IMR-90 (cell line): ENCODE measurements at regions not wholly inside any gene's neighbourhood (a gene's known extent, or its start where the extent isn't known, plus 50 kb on each side); places are given as distances from the start of the nearest gene placed in this dataset.

ENCODE experiments used
- ATAC-seq: fragments of 200-7000 bp; cut with Tn5 transposase; 2 replicates; pipeline ENCODE4 v1.9.1; 2020; ENCODE audit warnings: low read depth, mild to moderate bottlenecking, moderate library complexity
- BruUV-seq: library from RNA; stranded (reverse); fragments of 400-500 nt; replicated peaks from 2 replicates; lab custom pipeline; 2021; lab: Mats Ljungman, UMichigan
- CTCF ChIA-PET: fragments of 300-600 bp; formaldehyde crosslinking; extraction: SDS; loops from one replicate; lab custom pipeline; 2021; ENCODE audit warnings: antibody characterized with exemption; lab: Yijun Ruan, JAX
- POLR2A ChIA-PET: fragments of 300-600 bp; sonication (Branson Sonifier 250); formaldehyde crosslinking; loops from one replicate; lab custom pipeline; 2022; ENCODE audit warnings: antibody characterized with exemption; ENCODE audit not compliant: unreplicated experiment; lab: Charles Lee
- DNase-seq: peaks from one replicate; pipeline ENCODE4 v3.0.0; 2013
- H2AFZ ChIP-seq: replicated peaks from 2 replicates; pipeline ENCODE3; 2013; ENCODE audit warnings: low read length, mild to moderate bottlenecking; ENCODE audit not compliant: poor library complexity
- H2AK5ac ChIP-seq: 2 replicates; pipeline ENCODE4 v1.6.1; 2013; ENCODE audit warnings: low read depth, low read length, inconsistent platforms
- H2AK9ac ChIP-seq: replicated peaks from 2 replicates; pipeline ENCODE3; 2013; ENCODE audit warnings: mild to moderate bottlenecking, low read depth, low read length, moderate library complexity; ENCODE audit not compliant: poor library complexity
- H2BK120ac ChIP-seq: 2 replicates; pipeline ENCODE4 v1.6.1; 2013; ENCODE audit warnings: low read depth, low read length, inconsistent platforms
- H2BK15ac ChIP-seq: 3 replicates; pipeline ENCODE4 v1.6.1; 2013; ENCODE audit warnings: low read depth, low read length, inconsistent platforms
- H2BK20ac ChIP-seq: 2 replicates; pipeline ENCODE4 v1.6.1; 2013; ENCODE audit warnings: low read depth, mild to moderate bottlenecking, inconsistent platforms, low read length, moderate library complexity
- H2BK5ac ChIP-seq: 2 replicates; pipeline ENCODE4 v1.6.1; 2013; ENCODE audit warnings: mild to moderate bottlenecking, low read depth, low read length, inconsistent platforms; ENCODE audit not compliant: poor library complexity, severe bottlenecking
- H3K14ac ChIP-seq: replicated peaks from 2 replicates; pipeline ENCODE4 v1.6.1; 2013; ENCODE audit warnings: low read depth, low read length, inconsistent platforms
- H3K18ac ChIP-seq: 2 replicates; pipeline ENCODE4 v1.6.1; 2013; ENCODE audit warnings: low read depth, low read length, control low read depth
- H3K23ac ChIP-seq: 2 replicates; pipeline ENCODE4 v1.6.1; 2013; ENCODE audit warnings: low read depth, low read length, inconsistent platforms
- H3K27ac ChIP-seq: 2 replicates; pipeline ENCODE4 v1.5.1; 2013; ENCODE audit warnings: mild to moderate bottlenecking, control low read depth, low read length; ENCODE audit not compliant: insufficient read depth
- H3K27me3 ChIP-seq: 2 replicates; pipeline ENCODE4 v1.6.1; 2013; ENCODE audit warnings: low read length; ENCODE audit not compliant: control insufficient read depth, insufficient read depth
- H3K36me3 ChIP-seq: 2 replicates; pipeline ENCODE4 v1.6.1; 2013; ENCODE audit warnings: low read length, mixed read lengths; ENCODE audit not compliant: control insufficient read depth, insufficient read depth
- H3K4ac ChIP-seq: 2 replicates; pipeline ENCODE4 v1.6.1; 2013; ENCODE audit warnings: low read depth, low read length, inconsistent platforms
- H3K4me1 ChIP-seq: 2 replicates; pipeline ENCODE4 v1.6.1; 2013; ENCODE audit warnings: low read length, mixed read lengths; ENCODE audit not compliant: control insufficient read depth, insufficient read depth
- H3K4me2 ChIP-seq: 2 replicates; pipeline ENCODE4 v1.6.1; 2013; ENCODE audit warnings: low read depth, mild to moderate bottlenecking, control low read depth, low read length, moderate library complexity
- H3K4me3 ChIP-seq: 2 replicates; pipeline ENCODE4 v1.5.1; 2013; ENCODE audit warnings: low read depth, mild to moderate bottlenecking, control low read depth, low read length, moderate library complexity; ENCODE audit not compliant: insufficient read depth
- H3K56ac ChIP-seq: 2 replicates; pipeline ENCODE4 v1.6.1; 2013; ENCODE audit warnings: low read length, inconsistent platforms; ENCODE audit not compliant: insufficient read depth; ENCODE audit errors: extremely low read depth
- H3K79me1 ChIP-seq, 2 experiments: 2 replicates each; pipeline ENCODE4 v1.6.1; 2013; ENCODE audit warnings: low read length in 2 of 2, inconsistent platforms in 1 of 2, low read depth in 1 of 2
- H3K9ac ChIP-seq: 2 replicates; pipeline ENCODE4 v1.6.1; 2013; ENCODE audit warnings: low read depth, low read length, control low read depth
- H3K9me1 ChIP-seq: 2 replicates; pipeline ENCODE4 v1.6.1; 2013; ENCODE audit warnings: low read length, inconsistent platforms; ENCODE audit not compliant: insufficient read depth
- H3K9me3 ChIP-seq: 2 replicates; pipeline ENCODE4 v1.6.1; 2013; ENCODE audit warnings: low read length; ENCODE audit not compliant: control insufficient read depth, insufficient read depth
- H4K20me1 ChIP-seq: 2 replicates; pipeline ENCODE4 v1.6.1; 2013; ENCODE audit warnings: low read length, inconsistent platforms; ENCODE audit not compliant: insufficient read depth
- H4K5ac ChIP-seq: 2 replicates; pipeline ENCODE4 v1.6.1; 2013; ENCODE audit warnings: mild to moderate bottlenecking, low read depth, low read length, control low read depth
- H4K8ac ChIP-seq, 2 experiments: 2 replicates each; pipeline ENCODE4 v1.6.1; 2013; ENCODE audit warnings: low read depth in 2 of 2, low read length in 2 of 2, control low read depth in 1 of 2, inconsistent platforms in 1 of 2
- H4K91ac ChIP-seq: 2 replicates; pipeline ENCODE4 v1.6.1; 2013; ENCODE audit warnings: low read depth, low read length, inconsistent platforms; ENCODE audit not compliant: insufficient read depth
- BHLHE40 ChIP-seq: fragments of 150-350 bp; IDR thresholded peaks from 2 replicates; pipeline ENCODE4 v1.6.1; 2016; ENCODE audit warnings: mild to moderate bottlenecking, low read depth, low read length
- CEBPB ChIP-seq: IDR thresholded peaks from 2 replicates; pipeline ENCODE4 v1.6.1; 2012; ENCODE audit warnings: low read depth, low read length, improper control_type of control experiment
- CHD1 ChIP-seq: IDR thresholded peaks from 2 replicates; pipeline ENCODE4 v1.6.1; 2012; ENCODE audit warnings: low read depth, low read length, improper control_type of control experiment
- FOS ChIP-seq: fragments of 150-350 bp; IDR thresholded peaks from 2 replicates; pipeline ENCODE4 v1.6.1; 2016; ENCODE audit warnings: low read depth, low read length
- MAFK ChIP-seq: IDR thresholded peaks from 2 replicates; pipeline ENCODE4 v1.6.1; 2012; ENCODE audit warnings: low read depth, low read length, improper control_type of control experiment
- MAZ ChIP-seq: IDR thresholded peaks from 2 replicates; pipeline ENCODE4 v1.6.1; 2012; ENCODE audit warnings: low read depth, mild to moderate bottlenecking, low read length, improper control_type of control experiment, moderate library complexity, borderline replicate concordance
- MXI1 ChIP-seq: IDR thresholded peaks from 2 replicates; pipeline ENCODE4 v1.6.1; 2012; ENCODE audit warnings: low read depth, mild to moderate bottlenecking, low read length, moderate library complexity, borderline replicate concordance
- NFE2L2 ChIP-seq: fragments of 150-350 bp; IDR thresholded peaks from 2 replicates; pipeline ENCODE4 v1.6.1; 2016; ENCODE audit warnings: low read depth, mild to moderate bottlenecking, low read length
- POLR2A ChIP-seq: IDR thresholded peaks from 2 replicates; pipeline ENCODE4 v1.6.1; 2012; ENCODE audit warnings: mild to moderate bottlenecking, low read depth, low read length
- RCOR1 ChIP-seq: IDR thresholded peaks from 2 replicates; pipeline ENCODE4 v1.6.1; 2012; ENCODE audit warnings: mild to moderate bottlenecking, low read length, improper control_type of control experiment; ENCODE audit not compliant: insufficient replicate concordance
- RFX5 ChIP-seq: IDR thresholded peaks from 2 replicates; pipeline ENCODE4 v1.8.0; 2012; ENCODE audit warnings: low read depth, mild to moderate bottlenecking, low read length, moderate library complexity
- dilution Hi-C: fragments of 300-500 bp; cut with HindIII; formaldehyde crosslinking; loops from one replicate; pipeline ENCODE4 v1.14.3; 2018; ENCODE audit warnings: low sequenced_read_pairs; ENCODE audit not compliant: unreplicated experiment
- in situ Hi-C: fragments of 300-500 bp; cut with MboI; formaldehyde crosslinking; loops from 3 replicates; pipeline ENCODE4 v1.14.3; 2019; ENCODE audit warnings: low sequenced_read_pairs, inconsistent platforms, mixed read lengths
- intact Hi-C: fragments of 100-400 bp; cut with micrococcal nuclease; formaldehyde crosslinking; loops from 2 replicates; pipeline ENCODE4 v1.10.0; 2022
- TF ChIP-seq, protein P1 (sequence below): conservative IDR thresholded peaks from 2 replicates; pipeline ENCODE4 v1.5.1; 2012; ENCODE audit warnings: mild to moderate bottlenecking, low read depth, low read length, improper control_type of control experiment
- TF ChIP-seq, protein P2 (sequence below): fragments of 150-350 bp; IDR thresholded peaks from 2 replicates; pipeline ENCODE4 v1.6.1; 2016; ENCODE audit warnings: low read depth, mild to moderate bottlenecking, low read length, moderate library complexity, borderline replicate concordance
- TF ChIP-seq, protein P3 (sequence below): fragments of 150-350 bp; IDR thresholded peaks from 2 replicates; pipeline ENCODE4 v1.6.1; 2017; ENCODE audit warnings: mild to moderate bottlenecking, antibody characterized with exemption, low read length, low read depth

DNA sequence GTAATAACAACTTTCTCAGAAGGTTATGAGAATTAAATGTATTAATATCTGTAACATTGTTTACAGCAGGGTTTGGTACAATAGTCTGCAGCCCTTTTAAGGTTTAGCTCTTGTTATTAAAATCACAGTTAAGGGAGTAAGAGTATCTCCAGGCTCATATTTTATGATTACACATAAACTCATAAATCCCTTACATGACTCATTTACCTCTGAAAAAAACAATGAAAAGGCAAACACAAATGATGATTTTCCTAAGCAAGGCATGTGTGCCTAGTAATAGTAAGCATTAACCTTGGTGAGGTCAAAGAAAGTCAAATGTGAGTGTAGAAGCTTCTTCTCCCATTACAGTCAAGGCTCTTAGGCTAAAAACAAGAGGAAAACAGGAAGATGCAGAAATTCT is 84.5 kb upstream of the ADGRL4 start:
- Histone ChIP-seq H3K23ac (no peak overlapping the region), H2AK9ac (no peak overlapping the region), H2BK120ac (no peak overlapping the region), H2AFZ (no peak overlapping the region), H2BK5ac (no peak overlapping the region), H4K8ac (no peak overlapping the region), H3K27ac (no peak overlapping the region), H3K9me3 (no peaks in the 10 kb centered on the region), H3K9ac (no peak overlapping the region), H4K20me1 (no peaks in the 10 kb centered on the region), H2AK5ac (no peak overlapping the region), H3K4ac (no peak overlapping the region), H3K18ac (no peak overlapping the region), H4K91ac (no peak overlapping the region), H3K4me3 (no peak overlapping the region), H4K5ac (no peak overlapping the region), H3K79me1 (no peaks in the 10 kb centered on the region), H3K27me3 (no peaks in the 10 kb centered on the region), H3K4me1 (no peaks in the 10 kb centered on the region), H3K36me3 (no peaks in the 10 kb centered on the region), H3K4me2 (no peak overlapping the region), H3K9me1 (no peaks in the 10 kb centered on the region), H3K14ac (no peak overlapping the region), H2BK20ac (no peak overlapping the region), H2BK15ac (no peak overlapping the region), H3K56ac (no peak overlapping the region)
- DNase-seq (no peak), ATAC-seq (no peak)
- in situ Hi-C loops (no loop called here), dilution Hi-C loops (no loop called here), intact Hi-C loops (no loop called here)
- ChIA-PET POLR2A (no interaction called here), CTCF (no interaction called here)
- TF ChIP-seq, protein P1, sequence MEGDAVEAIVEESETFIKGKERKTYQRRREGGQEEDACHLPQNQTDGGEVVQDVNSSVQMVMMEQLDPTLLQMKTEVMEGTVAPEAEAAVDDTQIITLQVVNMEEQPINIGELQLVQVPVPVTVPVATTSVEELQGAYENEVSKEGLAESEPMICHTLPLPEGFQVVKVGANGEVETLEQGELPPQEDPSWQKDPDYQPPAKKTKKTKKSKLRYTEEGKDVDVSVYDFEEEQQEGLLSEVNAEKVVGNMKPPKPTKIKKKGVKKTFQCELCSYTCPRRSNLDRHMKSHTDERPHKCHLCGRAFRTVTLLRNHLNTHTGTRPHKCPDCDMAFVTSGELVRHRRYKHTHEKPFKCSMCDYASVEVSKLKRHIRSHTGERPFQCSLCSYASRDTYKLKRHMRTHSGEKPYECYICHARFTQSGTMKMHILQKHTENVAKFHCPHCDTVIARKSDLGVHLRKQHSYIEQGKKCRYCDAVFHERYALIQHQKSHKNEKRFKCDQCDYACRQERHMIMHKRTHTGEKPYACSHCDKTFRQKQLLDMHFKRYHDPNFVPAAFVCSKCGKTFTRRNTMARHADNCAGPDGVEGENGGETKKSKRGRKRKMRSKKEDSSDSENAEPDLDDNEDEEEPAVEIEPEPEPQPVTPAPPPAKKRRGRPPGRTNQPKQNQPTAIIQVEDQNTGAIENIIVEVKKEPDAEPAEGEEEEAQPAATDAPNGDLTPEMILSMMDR = no peak
- TF ChIP-seq MXI1 = no peak
- TF ChIP-seq RCOR1 = no peak
- TF ChIP-seq MAZ = no peak
- TF ChIP-seq RFX5 = no peak
- TF ChIP-seq POLR2A = no peak
- no peak for TF ChIP-seq NFE2L2
- no peak for TF ChIP-seq FOS
- TF ChIP-seq BHLHE40 = no peak
- TF ChIP-seq, protein P2, sequence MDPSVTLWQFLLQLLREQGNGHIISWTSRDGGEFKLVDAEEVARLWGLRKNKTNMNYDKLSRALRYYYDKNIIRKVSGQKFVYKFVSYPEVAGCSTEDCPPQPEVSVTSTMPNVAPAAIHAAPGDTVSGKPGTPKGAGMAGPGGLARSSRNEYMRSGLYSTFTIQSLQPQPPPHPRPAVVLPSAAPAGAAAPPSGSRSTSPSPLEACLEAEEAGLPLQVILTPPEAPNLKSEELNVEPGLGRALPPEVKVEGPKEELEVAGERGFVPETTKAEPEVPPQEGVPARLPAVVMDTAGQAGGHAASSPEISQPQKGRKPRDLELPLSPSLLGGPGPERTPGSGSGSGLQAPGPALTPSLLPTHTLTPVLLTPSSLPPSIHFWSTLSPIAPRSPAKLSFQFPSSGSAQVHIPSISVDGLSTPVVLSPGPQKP = no peak
- no peak for TF ChIP-seq CEBPB
- TF ChIP-seq MAFK = no peak
- TF ChIP-seq CHD1 = no peak
- TF ChIP-seq, protein P3, sequence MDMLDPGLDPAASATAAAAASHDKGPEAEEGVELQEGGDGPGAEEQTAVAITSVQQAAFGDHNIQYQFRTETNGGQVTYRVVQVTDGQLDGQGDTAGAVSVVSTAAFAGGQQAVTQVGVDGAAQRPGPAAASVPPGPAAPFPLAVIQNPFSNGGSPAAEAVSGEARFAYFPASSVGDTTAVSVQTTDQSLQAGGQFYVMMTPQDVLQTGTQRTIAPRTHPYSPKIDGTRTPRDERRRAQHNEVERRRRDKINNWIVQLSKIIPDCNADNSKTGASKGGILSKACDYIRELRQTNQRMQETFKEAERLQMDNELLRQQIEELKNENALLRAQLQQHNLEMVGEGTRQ = no peak
- BruUV-seq = no TSS peak
